ENCODE measurements at regions not wholly inside any gene's neighbourhood (a gene's known extent, or its start where the extent isn't known, plus 50 kb on each side); places are given as distances from the start of the nearest gene placed in this dataset.

DNA sequence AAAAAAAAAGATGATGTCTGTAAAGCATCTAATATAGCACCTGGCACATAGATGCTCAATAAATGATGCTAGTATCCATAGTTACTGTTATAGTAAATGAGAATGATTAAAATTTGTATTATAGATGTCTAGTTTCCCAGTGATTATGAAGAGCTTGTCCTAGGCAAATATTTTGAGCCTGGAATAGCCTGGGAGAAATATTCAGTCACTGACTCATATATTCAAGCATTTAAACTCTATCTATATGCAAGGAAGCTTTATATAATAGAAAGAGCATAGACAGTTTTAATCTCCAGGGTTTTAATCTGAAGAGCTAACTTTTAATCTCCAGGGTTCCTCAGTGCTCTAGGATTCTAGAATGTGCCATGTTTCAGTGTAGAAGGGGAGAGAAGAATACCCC, 91.5 kb upstream of the VASH1 start:
- no peak for DNase-seq

DNA sequence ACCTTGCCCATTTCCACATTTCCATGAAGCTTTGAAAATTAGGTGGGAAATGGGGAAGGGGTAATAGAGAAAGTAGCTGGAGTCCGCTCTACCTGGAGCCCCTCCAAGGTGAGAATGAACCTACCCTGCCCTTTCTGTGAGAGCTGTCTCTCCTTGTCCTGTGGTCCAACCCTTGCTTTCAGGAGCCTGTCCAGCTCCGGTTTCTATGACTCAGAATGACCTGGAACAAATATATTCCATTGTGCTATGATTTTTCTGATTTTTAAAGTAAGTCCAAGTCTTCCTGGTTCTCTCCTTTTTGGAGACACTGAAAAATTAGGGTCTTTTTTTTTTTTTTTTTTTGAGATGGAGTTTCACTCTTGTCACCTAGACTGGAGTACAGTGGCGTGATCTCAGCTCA, 89.1 kb upstream of the VASH1 start:
- DNase-seq: no peak

DNA sequence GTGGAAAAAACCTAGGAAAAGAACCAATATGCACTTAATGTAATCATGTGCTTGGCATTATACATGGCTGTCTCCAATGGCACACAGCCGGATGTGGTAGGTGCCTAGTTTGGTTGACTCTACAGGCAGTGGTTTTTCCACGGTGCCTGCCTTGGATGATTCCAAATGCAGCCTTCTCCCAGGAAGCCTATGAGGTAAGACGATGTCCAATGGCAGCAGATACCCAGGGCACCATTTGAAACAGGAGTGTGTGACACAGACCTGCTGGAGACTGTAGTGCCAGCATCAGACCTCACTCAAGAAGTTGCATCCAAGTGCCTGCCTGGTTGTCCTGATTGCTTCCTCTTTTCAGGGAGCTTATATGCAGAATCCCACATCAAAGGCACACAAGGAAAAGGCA, 88.0 kb upstream of the VASH1 start:
- no peak for DNase-seq

DNA sequence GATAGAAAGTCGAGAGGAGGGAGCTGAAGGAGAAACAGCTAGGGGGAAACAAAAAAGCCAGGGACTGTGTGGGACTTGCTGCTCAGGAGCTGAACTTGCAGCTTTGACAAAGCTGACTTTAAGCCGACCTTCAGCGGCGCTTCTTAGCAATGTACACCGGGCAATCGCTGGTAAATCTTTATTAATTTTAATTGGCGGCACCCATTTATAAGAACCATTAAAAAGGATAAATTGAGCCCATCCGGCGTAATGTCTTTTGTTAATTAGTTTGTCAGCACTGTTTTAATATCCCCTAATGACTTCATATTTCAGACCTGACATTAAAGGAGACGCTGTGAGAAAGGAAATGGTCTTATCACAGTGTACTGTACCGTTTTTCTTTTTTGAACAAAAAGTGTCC, 86.2 kb upstream of the VASH1 start:
- DNase-seq: no peak

DNA sequence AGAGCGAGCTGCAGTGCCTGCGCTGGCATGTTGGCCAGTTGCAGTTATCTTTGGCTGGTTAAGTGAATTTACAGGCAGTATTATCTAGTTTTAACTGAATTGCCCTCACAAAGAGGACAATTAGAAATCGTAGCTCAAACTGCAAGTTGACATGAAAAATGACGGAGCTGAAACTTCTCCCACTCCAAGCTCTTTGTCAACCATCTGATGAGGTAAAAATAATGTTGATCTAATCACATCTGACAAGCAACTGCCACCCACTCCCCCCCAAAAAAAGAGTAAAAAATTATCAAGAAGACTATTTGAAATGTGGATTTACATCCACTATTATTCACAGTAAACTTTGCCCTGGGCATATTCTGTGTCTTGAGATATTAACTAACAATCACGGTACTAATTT, 84.7 kb upstream of the VASH1 start:
- no peak for DNase-seq

DNA sequence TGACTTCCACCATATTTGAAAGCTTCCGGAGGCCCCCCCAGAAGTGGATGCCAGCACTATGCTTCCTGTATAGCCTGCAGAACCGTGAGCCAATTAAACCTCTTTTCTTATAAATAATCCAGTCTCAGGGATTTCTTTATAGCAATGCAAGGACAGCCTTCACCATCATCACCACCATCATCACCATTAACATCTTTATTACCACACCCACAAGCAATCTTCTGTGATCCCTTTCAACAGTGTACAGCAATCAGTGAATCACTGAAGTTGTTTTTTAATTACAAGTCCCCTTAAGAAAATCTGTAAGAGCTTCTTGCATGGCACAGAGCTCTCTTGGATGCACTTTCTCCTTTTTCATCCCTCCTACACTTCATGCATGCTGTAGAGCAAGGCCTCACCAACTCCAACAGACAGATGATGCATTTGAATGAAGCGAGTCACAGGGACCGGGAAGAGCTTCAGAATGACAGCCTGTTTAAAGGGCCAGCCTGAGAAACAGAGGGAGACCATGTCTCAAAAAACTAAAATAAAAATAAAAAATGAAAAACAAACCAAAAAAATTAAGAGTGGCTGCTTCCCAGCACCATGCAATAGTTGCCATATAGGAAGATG, 83.6 kb upstream of the VASH1 start:
- no peak for DNase-seq

DNA sequence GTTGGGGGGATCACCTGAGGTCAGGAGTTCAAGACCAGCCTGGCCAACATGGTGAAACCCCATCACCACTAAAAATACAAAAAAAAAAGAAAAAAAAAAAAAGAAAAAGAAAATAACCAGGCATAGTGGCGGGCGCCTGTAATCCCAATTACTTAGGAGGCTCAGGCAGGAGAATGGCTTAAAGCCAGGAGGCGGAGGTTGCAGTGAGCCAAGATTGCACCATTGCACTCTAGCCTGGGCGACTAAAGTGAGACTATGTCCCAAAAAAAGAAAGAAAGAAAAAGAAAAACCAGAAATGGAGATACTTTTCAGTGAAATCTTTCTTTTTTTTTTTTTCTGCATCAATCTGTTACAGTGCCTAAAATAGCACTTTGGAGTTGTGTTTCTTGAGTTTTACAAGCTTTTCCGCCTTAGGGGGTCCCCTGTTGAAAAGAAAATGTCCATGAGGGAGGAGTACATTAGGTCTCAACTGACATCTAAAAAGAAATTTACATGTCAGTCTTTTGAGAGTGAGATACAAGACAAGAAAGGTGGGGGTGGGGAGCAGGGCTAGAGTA, 82.9 kb upstream of the VASH1 start:
- no peak for DNase-seq

DNA sequence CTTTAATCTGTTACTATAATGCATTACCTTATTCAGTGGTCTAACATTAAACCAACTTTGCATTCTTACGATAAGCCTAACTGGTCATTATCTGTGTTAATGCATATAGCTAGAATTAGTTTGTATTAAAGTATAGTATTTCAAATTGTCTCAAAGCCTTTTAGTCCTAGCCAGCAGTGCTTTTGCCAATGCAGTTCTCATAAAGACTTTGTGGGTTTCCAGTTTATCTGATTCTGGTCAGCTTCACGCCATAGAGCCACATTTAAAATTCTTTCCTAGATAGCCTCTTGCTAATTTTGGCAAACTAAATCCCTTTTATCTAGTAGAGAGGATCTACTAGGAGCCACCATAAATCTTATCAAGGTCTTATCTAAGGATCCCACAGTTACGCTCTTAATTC, 78.9 kb upstream of the VASH1 start:
- no peak for DNase-seq

DNA sequence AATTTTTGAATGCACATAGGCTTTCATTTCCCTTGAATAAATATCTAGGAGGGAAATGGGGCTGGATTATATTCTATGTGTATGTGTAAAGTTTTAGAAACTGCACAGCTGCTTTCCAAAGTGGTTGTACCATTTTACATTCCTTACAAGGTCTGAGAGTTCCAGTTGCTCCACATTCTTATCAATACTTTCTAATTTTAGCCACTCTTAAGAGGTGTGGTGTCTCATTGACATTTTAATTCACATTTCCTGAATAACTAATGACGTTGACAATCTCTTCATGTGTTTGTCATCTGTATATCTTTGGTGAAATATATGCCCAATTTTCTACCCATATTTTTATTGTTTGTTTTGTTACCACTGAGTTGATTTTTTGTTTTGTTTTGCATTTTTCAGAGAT, 74.6 kb upstream of the VASH1 start:
- DNase-seq: no peak

DNA sequence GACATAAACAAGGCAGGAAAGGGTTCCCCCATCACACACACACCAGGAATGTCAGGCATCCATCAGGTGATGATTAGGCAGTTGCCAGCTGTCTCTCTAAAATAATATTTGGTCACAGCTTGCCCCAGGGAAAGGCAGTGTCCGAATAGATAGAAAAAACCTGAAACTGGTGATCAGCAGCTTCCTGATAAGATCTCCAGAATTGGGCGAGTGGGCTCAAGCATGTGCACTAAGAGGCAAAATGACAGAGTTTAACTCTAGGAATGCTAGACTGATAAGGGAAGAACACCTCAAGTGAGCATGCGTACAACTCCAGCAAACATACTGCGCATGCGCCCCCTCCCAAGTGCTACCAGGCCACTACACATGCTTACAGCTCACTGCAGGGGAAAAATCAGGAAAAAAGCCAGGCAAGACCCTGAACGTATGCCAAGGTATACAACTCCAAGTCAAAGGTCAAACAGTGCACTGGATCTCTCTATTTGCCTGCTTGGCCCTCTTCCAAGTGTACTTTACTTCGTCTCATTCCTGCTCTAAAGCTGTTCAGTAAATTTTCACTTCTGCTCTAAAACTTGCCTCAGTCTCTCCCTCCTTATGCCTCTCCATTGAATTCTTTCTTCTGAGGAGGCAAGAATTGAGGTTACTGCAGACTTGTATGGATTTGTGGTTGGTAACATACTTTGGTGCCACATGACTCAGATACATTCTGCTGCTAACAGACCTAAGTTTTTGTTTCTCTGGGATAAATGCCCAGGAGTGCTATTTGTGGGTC, 73.5 kb upstream of the VASH1 start:
- no peak for DNase-seq

DNA sequence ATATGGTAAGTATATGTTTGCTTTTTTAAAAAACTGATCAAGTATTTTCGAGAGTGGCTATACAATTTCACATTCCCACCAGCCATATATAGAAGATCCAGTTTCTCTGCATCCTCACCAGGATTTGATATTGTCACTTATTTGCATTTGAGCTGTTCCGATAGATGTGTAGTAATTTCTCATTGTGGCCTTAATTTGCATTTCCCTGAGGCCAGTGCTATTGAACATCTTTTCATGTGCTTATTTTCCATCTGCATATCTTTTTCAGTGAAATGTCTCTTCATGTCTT, 72.9 kb upstream of the VASH1 start:
- DNase-seq: peak; percentile 8

DNA sequence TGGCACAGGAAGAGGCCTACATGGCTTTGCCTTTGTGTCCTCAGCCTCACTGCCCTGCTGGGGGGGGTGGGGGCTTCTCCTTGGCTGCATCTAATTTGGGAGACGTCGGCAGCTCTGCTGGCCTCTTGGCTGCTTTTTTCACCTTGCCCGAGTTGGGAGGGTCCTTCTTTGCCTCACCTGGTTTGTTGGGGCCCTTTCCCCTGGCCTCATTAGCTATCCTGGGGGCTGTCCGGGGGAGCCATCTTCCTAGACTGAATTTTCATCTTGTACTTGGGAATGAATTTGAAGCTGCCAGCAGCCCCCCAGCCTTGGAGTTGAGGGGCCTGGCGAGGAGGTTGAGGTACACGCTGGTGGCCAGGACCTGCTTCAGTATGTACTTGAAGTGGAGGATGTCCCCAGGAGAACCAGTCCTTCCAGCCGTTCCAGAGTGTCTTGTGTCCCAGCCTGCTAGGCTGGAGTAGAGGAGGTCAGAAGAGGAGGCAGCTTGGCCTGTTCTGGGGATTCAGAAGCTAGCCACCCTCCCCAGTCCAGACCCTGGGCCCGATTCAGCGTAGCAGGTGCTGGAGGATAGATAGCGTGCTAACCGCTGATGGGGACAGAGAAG, 70.7 kb upstream of the VASH1 start:
- no peak for DNase-seq

DNA sequence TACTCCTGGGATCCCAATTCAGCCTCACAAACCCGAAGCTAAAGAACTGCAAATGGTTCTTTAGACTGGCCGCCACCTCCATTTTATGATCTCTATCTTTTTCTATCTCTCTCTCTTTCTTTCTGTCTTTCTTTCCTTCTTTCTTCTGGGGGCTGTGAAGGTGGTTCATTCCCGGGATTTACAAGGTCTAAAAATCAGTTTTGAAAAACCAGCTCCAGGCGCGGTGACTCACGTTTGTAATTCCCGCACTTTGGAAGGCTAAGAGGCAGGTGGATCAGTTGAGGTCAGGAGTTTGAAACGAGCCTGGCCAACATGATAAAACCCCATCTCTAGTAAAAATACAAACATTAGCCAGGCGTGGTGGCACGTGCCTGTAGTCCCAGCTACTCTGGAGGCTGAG, 67.2 kb upstream of the VASH1 start:
- DNase-seq: no peak

DNA sequence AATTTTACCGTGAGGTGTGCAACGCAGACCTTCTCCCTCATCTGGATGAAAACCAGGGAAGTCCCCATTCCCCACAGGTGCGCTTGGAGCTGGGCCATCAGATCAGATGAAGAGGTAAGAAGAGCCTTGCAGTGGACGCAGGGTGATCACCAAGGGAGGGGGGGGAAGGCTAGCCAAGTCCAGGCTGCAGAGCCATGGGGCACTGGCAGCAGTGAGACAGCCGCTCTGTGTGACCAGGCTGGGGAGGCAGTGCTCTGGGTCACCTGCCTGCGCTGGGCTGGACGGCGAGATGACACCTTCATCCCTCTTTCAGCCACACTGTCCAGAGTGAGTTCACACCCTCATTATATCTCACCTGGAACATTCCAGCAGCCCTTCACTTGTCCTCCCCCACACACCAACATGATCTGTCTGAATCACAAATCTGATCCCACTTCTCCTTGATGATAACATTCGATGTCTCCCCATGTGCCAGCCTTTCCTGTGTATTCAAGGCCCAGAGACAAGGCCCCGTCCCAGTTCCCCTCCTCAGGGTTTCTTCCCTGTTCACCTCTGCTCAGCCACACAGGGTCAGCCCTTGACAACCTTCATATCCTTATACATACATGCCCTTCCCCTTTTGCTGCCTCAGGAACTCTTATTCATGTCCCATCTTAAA, 65.9 kb upstream of the VASH1 start:
- no peak for DNase-seq

DNA sequence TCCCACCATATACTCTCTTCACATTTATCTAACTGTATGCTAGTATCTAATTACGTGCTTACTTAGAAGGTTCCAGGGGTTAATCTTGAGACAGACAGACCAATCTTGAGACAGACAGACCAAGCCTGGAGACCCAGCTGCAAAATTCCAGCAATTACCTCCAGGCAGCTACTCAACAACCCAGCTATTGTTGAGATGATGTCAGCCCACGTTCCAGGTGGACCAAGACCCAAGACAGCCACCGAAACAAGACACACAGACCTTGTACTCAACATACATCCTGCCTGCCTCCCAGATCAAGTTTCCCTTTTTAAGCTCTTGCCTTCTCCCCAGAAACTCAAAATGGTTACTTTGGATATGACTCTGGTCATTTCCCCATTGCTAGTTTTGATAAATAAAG, 64.9 kb upstream of the VASH1 start:
- DNase-seq: no peak

DNA sequence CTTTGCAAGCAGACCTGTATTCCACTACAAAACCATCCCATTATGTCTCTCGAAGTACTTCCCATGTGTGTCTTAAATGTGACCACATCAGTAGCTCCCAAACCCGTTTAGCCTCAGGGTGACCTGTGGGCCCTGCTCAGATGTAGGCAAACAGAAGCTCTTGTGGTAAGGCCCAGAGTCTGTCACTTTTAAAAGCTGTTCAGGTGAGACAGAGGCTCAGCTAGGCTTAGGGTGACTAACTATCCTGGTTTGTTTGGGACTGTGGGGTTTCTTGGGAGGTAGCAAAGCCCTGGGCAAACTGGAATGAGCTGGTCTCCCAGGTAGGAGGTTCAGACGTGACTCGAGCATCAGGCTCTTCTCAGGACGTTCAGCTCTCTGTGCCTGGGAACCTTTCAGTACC, 64.5 kb upstream of the VASH1 start:
- no peak for DNase-seq

DNA sequence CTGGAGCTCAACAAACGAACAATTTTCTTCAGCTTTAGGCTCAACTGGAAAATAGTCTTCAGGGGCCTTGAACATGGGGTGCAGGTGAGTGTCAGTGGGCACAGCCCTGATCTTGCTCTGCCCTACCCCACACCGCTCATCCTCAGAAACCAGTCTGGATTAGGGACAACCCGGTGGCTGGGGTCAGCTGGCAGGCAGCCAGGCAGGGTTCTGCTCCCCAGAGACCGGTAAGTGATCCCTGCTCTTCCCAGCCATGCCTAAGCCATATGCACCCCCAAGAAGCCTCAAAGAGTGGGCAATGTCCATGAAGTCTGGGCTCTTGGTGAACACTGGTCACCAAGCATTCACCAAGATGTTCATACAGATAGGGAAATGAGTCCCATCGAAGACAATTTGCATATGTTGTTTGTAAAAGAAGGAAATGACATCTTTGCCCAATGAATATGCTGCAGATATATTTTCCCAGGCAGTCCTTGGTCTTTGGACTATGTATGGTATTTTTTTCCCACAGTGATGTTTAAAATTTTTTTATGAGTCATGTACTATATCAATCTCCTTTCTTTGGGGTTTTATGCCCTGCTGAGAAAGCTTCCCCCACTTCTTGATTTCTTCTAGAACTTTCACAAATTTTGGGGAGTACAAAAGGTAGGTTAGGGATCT, 63.9 kb upstream of the VASH1 start:
- DNase-seq: no peak

DNA sequence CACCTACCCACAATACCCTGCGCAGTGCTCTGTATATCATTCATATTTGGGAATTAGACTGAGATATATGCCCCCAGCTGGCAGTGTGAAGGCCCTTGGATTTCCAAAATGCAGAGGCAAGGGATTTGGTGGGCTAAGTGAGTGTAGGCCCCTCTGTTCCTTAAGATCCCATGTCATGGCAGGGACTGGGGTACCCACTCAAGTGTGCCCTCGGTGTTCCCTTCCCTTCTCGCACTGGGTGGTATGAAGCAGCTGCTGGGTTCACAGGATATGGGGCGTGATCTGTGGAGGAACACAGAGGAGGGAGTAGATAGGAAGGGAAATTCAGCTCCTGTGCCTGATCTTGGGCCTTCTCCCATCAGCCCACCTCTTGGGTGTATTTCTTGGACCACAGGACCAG, 63.1 kb upstream of the VASH1 start:
- DNase-seq: no peak

DNA sequence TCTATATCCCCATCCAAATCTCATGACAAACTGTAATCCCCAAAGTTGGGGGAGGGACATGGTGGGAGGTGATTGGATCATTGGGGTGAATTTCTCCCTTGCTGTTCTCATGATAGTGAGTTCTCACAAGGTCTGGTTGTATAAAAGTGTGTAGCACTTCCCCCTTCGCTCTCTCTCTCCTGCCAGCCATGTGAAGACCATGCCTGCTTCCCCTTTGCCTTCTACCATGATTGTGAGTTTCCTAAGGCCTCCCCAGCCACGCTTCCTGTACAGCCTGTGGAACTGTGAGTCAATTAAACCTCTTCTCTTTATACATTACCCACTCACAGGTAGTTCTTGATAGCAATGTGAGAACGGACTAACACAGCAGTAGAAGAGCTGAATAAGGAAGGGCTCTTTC, 62.6 kb upstream of the VASH1 start:
- no peak for DNase-seq

DNA sequence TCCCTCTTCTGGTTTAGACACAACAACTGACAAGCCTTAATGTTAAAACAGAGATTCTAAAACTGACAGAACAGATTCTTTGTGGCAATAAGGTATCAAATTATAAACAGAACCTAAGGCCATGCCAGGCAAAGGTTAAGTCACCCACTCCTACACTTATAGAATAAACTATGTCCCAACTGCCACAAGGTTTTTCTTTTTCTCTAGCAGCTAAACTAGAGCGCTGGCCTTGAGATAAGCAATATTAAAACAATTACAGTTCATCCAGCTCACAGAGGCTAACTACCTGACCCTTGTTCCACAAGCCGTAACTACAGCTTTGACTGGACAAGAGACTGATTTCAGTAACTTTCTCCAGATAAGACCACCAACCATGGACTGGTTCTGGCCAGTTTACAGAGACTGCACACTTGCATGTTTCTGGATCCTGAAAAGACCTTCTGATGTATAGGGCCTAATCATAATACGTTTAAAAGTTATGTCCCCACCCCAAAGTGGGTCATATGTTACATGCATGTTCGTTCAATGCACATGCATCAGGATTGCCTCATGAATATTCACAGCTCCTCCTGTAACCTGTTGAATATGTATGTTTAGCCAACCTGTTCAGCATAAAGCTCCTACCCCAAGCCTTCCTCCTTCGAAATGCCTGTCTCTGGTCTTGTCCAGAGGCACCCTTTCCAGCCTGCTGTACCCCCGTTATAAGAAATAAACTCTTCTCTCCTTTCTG, 61.9 kb upstream of the VASH1 start:
- DNase-seq: no peak

DNA sequence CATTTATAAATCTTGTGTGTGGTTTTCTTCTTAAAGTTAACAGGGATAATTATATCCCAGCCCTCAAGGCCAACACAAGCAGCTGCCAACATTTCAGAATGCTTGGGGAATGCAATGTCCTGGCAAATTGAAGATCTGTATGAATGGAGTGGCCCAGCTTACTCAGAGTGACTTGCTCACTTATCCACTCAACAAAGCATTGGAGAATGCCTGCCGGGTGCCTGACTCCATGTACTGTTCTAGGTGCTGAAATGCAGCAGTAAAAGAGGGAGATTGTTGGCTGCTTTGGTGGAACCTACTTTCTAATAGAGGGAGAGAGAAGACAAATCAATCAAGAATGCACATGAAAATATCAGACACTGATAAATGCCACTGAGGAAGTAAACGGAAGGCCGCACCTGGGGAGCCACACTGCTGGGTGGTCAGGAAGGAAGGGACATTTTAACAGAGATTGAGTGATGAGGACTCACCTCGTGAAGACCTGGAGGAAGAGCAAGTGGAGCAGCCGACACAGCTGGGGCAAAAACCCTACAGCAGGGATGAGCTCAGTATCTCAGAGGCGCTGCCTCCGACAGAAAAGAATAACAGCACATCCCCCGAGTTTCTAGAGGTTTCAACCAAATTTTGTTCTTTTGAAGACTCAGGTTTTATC, 61.2 kb upstream of the VASH1 start:
- no peak for DNase-seq

DNA sequence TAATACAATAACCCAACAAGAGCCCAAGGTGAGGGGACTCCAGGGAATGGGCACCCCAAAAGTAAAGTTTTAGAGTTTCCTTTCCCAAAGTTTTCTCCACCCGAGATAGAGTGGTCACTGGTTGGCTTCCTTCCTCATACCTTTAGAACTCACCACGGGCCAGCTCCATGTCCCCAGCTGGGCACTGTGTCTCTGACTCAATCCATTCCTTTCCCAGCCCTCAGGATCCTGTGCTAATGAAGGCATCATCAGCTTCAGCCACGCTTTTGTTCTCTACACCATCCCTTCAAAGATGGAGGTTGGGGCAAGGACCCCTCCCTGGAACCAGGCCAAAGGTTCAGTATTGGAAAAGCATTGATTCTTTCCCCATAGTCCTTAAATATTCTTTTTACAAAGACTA, 59.8 kb upstream of the VASH1 start:
- no peak for DNase-seq
